HG03196 (cell line): ENCODE measurements at regions not wholly inside any gene's neighbourhood (a gene's known extent, or its start where the extent isn't known, plus 50 kb on each side); places are given as distances from the start of the nearest gene placed in this dataset.
"Not testable (repeated sequence)": the region's sequence is repeated elsewhere in the genome, so short reads cannot be mapped to it uniquely, and the experiment has no call there.

ENCODE experiments used
- ATAC-seq: cut with Tn5 transposase; IDR thresholded peaks from one replicate; pipeline ENCODE4 v1.9.1; 2021; ENCODE audit not compliant: unreplicated experiment

DNA sequence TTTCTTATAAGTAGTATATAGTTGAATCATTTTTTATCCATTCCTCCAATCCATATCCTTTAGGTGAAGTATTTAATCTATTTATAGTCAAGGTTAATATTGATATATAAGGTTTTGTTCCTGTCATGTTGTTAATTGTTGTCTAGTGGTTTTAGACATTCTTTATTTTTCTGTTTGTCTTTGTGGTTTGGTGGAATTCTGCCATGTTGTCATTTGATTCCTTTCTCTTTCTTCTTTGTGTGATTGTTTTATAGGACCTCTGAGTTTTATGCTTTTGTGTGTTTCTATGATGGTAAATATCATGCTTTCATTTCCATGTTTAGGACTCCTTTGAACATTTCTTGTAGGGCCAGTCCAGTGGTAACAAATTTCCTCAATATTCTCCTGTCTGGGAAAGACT, 450.3 kb upstream of the BTBD3 start:
- ATAC-seq = no peak

- no peak for ATAC-seq
These were observed 448.8 kb upstream of the BTBD3 start for GRCh38 chr20:11468880-11469279.

DNA sequence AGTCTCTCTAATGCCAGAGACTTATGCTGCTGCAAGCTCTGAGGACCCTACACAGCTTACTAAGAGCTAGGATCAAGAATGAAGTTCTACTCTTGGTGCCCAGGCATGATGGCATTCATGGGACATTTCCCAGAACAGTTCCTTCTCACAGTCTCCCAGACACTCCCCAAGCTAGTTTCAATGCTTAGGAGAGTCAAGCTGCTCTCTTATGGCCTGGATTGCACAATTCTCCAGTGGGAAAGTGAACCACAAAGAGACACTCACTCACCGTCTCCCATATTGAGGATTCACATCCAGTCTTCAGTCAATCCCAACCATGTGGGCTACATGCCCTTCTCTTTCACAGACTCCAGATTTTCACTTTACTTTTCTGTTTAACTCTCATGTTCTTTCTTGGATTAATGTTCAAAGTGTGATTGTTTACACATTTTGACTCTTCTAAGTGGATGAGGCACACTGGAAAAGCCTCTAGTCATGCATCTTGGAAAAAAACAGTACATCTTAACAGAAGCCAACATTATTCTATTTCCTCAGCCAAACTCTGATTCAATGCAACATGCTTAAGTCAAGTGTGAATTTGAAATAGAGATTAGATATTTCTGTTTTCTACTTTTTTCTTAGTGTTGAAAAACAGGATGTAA, 447.8 kb upstream of the BTBD3 start:
- no peak for ATAC-seq

GRCh38 chr20:11473983-11474382, 443.7 kb upstream of the BTBD3 start:
- ATAC-seq = no peak

GRCh38 chr20:11483697-11484096, 434.0 kb upstream of the BTBD3 start:
- no peak for ATAC-seq

DNA sequence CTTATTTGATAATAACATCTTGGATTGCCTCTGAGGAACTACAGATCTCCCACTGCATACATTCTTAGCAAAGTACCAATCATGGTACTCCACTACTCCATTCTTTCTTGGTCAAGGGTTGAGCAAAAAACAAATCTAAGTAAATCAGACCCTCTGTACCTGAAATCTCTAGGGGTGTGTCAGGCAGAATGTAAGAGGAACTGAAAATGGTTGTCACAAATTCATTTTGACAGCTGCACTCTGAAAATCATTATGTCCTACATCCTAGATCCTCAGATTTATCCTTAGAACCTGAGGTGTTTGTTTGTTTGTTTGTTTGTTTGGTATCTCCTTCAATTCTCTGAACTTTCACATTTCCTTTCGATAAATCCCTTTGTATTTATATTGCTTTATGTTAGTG, 433.2 kb upstream of the BTBD3 start:
- no peak for ATAC-seq

DNA sequence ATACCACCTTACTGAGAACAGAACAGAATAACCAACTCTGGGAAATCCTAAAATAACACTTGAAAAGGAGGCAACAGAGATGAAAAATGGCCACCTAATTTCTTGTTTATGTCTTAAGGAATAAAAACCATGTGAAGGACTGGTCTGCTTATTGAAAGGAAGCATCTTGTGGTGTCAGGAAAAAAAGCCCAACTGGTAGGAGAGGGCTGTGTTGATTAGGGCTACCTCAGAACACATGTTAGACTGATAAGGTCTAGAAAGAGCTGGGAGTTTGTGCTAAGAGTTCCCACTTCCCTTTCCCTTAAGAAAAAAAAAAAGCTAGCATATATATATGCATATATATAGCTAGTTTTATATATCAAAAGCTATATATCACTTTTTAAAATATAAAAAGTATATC, 425.3 kb upstream of the BTBD3 start:
- no peak for ATAC-seq

DNA sequence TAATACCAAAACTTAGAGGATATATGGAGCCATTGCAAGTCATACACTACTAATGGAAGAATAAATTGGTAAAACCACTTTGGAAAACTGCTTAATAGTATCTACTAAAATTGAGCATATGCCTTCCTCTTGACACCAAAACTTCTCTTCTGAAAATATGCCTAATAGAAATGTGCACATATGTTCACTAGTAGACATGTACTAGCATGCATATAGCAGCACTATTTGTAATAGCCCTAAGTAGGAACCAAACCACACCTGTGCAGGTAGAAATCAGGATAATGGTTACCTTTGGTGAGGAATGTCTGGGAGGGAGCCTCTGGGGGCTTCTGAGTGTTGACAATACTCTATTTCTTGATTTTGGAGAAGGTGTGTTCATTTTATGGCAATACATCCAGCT, 424.8 kb upstream of the BTBD3 start:
- no peak for ATAC-seq

DNA sequence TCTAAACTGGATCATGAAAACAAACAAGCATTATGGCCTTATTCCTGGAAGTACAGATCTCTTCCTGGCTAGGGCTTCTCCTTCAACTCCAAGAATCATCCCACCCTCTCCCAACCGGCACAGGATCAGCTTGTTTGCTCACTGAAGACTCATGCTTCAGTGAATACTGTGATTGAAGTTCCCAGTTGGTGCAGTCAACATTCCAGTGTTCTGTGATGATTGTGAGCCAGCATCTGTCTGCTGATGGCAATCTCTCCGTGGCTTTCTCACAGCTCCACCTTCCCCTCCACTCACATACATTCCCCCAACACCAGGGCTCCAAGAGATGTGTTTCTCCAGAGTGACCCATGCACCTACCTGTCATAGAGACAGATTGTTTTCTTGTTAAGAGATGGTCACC, 421.3 kb upstream of the BTBD3 start:
- ATAC-seq = no peak

- no peak for ATAC-seq
These were observed 420.1 kb upstream of the BTBD3 start for GRCh38 chr20:11497545-11497944.

DNA sequence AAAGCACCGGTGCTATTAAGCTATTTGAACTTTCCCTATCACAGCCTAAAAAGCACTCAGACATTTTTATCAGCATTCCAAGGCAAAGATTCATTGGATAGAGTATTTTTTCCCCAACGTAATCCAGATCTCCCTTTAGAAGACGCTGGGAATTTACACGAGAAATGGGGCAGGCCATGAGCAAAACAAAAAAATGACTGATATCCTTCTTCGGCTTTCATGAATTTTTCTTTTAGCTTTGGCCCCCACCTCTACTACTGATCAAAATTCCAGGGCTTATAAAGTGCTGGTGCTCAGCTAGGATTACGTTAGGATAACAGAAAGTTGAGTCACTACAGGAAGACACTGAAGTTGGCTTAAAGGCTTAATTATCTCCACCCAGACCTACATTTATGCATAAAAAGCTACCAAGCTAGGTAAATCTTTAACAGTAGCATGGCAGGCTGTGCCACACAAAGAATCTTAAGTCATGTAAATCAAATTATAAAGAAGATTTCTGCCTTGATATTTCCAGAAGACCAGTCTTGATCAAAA, 418.5 kb upstream of the BTBD3 start:
- ATAC-seq = no peak

DNA sequence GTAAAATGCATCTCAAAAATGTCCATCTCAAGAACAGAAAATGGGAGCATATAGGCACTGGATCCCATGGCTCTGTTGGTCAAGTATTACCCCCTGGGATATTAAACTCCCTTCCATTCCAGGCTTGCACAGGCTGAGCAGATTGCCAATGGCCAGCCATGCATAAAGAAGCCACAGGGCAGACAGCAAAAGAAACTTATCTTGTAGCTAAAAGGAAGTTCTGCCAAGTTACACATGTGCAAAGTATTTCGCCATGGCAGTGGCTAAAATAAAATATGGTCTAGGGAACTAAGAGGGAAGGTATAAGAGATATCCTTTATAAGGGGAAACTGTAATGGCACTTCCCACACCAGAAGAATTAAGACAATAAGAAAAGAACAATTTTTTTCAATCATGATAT, 415.6 kb upstream of the BTBD3 start:
- ATAC-seq = no peak

DNA sequence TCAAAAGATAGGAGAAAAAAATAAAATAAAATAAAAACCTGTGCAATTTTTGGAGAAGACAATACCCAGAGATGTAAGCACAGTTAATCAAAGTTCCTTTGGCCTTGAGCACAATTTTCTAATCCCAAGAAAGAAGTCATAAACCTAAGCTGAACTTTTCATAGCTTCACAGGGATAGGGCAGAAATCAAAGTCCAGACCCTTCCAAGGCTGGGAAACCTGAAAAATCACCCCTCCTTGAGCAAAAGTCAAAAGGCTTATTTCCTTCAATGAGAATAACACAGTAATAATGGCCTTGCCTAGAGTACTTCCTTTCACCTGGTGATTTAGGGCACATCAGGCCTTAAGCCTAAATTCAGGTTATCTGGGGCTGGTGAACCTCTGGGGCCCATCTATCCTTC, 415.0 kb upstream of the BTBD3 start:
- ATAC-seq = no peak

DNA sequence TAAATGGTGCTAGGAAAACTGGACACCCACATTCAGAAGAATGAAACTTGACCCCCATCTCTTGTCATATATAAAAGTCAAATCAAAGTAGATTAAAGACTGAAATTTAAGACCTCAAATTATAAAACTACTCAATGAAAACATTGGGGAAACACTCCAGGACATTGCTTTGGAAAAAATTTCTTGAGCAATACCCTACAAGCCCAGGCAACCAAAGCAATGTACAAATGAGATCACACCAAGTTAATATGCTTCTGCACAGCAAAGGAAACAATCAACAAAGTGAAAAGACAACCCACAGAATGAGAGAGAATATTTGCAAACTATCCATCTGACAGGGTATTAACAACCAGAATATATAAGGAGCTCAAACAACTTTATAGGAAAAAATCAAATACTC, 407.9 kb upstream of the BTBD3 start:
- no peak for ATAC-seq

DNA sequence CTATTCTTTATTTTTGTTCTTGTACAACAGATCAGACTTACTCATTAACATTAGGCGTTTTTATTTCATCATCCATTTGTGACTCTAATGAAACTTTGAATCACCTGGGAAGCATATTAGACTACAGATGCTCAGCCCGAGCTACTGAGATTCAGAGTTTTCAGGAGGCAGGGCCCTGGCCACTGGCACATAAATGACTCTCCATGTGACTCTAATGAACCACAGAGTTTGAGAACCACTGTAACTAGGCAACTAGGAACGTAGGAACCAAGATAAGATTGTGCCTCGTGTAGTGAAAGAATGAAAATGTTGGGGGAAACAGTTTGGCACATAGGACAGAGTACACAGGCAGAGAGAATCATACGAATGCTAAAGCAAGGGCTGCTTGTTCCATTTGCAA, 405.9 kb upstream of the BTBD3 start:
- ATAC-seq = no peak

GRCh38 chr20:11513241-11513745, 404.4 kb upstream of the BTBD3 start:
- ATAC-seq = not testable (repeated sequence)

- no peak for ATAC-seq
These were observed 401.2 kb upstream of the BTBD3 start for GRCh38 chr20:11516448-11516847.

- ATAC-seq = no peak
These were observed 397.1 kb upstream of the BTBD3 start for GRCh38 chr20:11520596-11520995.

GRCh38 chr20:11521476-11522365, 396.0 kb upstream of the BTBD3 start:
- ATAC-seq = no peak

- ATAC-seq = no peak
These were observed 395.3 kb upstream of the BTBD3 start for GRCh38 chr20:11522366-11522741.

DNA sequence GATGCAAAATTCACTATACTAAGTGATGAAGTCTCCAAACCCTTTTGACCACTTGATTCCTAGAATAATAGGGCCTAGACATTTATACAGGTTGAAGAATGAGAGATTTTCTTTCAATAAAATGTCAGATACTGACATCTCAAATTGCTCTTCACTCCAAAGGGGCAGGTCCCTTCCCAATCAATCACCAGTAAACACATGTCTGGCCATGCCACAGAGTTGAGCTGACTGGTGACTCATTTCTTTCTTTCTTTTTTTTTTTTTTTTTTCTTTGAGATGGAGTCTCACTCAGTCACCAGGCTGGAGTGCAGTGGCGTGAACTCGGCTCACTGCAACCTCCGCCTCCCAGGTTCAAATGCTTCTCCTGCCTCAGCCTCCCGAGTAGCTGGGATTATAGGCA, 388.6 kb upstream of the BTBD3 start:
- no peak for ATAC-seq

DNA sequence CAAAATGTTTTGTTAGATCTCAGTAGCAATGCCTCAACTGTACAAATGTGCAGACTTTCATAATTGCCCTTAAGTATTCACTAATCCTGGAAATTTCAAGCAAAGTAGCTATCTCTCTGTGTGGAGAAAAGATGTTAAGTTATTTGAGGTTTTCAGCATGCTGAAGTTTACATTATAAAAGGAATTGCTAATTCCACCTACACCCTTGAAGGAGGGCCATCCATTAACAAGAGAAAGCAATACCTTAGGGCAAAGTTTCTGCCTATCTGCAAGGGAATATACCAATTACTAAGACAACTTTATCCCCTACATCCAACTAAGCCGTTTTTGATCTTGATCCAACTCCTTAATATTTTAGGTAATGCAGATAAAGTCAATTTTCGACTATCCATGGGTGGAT, 380.7 kb upstream of the BTBD3 start:
- no peak for ATAC-seq
